ENCODE measurements at regions not wholly inside any gene's neighbourhood (a gene's known extent, or its start where the extent isn't known, plus 50 kb on each side); places are given as distances from the start of the nearest gene placed in this dataset.

GRCh38 chr4:176383273-176384077 lies 63.7 kb downstream of the SPCS3 start:
- FAIRE-seq (no peak), DNase-seq (ENCODE audit: insufficient read length, low spot score) (no peak)
- no peak for TF ChIP-seq POLR2A (IDR thresholded peaks at IDR 0.05; ENCODE audit: low read depth, low read length)

DNA sequence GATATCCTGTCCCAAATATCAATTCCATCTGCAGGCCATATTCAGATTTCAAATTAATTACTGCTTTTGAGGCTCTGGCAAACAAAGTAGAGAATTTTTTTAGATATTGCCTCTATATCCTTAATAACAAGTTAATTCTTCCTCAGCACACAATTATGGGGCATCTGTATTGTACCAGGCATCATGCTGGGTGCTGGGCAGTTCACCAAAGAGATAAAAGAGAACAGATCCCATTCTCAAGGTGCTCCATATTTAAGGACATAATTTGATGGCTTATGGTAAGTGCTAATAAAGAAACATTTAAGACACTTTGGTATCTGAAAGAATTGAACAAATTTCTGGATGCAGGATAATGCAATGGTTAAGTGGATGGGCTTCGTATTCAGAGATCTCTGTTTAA lies 65.8 kb downstream of the SPCS3 start:
- FAIRE-seq, result no peak
- TF ChIP-seq POLR2A (IDR thresholded peaks at IDR 0.05; ENCODE audit: low read depth, low read length), result no peak
- DNase-seq (ENCODE audit: insufficient read length, low spot score), result no peak

DNA sequence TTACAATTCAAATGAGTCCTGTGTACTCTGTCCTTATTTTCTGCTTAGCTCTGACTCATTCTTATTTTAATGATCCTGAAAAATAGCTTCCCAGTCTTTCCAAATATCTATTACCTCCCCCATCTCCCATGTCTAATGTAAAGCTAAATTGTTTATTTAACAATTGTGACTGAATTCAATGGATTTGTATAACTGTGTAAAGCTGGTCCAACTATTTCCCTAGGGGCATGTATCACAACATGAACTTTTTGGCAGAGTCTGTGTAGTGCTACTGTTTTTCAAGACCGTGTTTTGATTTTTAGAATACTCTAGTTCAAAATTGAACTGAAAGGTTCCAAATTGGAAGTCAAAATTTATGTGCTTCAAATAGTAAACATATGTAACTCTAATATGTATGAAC lies 67.8 kb downstream of the SPCS3 start:
- FAIRE-seq (no peak), DNase-seq (ENCODE audit: insufficient read length, low spot score) (no peak)
- TF ChIP-seq POLR2A (IDR thresholded peaks at IDR 0.05; ENCODE audit: low read depth, low read length), result no peak

- FAIRE-seq (no peak), DNase-seq (ENCODE audit: insufficient read length, low spot score) (no peak)
- TF ChIP-seq POLR2A (IDR thresholded peaks at IDR 0.05; ENCODE audit: low read depth, low read length), result no peak
Observed at GRCh38 chr4:176393306-176394013, 73.7 kb downstream of the SPCS3 start.

DNA sequence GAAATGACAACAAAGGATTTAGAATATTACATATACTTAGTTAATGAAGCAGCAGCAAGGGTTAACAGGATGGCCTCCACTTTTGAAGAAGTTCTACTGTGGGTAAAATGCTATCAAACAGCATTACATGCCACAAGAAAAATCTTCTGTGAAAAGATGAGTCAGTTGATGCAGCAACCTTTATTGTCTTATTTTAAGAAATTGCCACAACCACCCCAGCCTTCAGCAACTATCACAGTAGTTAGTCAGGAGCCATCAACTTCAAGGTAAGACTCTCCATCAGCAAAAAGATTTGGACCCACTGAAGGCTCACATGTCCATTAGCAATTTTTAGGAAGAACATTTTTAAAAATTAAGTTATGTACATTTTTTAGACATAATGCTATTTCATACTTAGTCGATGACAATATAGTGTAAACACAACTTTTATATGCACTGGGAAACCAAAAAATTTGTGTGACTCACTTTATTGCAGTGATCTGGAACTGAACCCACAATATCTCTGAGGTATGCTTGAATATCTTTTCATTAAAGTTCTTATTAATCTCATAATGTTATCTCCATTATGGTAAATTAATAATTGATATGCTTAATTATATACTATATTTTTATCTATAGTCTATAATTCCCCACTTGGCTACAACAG lies 81.2 kb downstream of the SPCS3 start:
- no peak for TF ChIP-seq POLR2A (IDR thresholded peaks at IDR 0.05; ENCODE audit: low read depth, low read length)
- FAIRE-seq (peak; percentile 75), DNase-seq (ENCODE audit: insufficient read length, low spot score) (no peak)

DNA sequence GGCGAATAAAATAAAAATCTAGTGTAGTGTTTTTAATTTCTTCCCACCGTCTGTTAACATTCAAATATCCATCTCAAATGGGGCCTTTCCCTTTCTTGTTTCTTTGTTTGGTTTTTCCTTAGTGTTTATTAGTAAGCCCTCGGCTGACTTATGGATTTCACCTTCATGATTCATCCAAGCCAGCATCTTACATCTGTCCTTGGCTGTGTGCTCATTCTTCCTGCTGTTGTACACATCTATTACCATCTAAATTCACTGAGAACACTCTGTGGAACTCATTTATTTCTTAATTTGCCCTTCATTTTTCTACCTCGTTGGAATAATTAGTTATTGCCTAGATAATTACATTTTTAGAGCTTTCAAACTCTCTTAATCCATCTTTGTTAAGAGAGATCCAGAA lies 84.9 kb downstream of the SPCS3 start:
- TF ChIP-seq POLR2A (IDR thresholded peaks at IDR 0.05; ENCODE audit: low read depth, low read length), result no peak
- DNase-seq (ENCODE audit: insufficient read length, low spot score) (no peak), FAIRE-seq (peak; percentile 57)

DNA sequence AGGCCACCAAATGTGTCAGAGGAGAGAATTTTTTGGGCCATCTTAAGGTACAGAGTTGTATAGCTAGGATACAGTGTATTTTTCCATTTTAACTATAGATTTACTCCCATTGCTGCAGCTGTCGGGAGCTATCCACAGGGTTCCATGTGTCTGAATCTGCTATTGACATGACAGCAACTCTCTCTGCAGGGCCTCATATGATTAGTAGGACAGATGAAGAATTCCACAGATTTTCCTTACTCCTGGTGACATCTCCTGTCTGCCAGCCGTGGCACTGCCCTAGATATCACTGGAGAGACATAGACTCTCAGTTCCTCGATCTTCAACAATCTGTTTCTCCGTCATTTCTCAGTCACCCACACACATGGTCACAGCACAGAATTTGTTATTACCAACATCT lies 86.5 kb downstream of the SPCS3 start:
- no peak for FAIRE-seq
- DNase-seq (ENCODE audit: insufficient read length, low spot score), result no peak
- TF ChIP-seq POLR2A (IDR thresholded peaks at IDR 0.05; ENCODE audit: low read depth, low read length), result no peak

GRCh38 chr4:176406736-176407135 lies 87.0 kb downstream of the SPCS3 start:
- no peak for FAIRE-seq
- no peak for DNase-seq (ENCODE audit: insufficient read length, low spot score)
- TF ChIP-seq POLR2A (IDR thresholded peaks at IDR 0.05; ENCODE audit: low read depth, low read length), result no peak

DNA sequence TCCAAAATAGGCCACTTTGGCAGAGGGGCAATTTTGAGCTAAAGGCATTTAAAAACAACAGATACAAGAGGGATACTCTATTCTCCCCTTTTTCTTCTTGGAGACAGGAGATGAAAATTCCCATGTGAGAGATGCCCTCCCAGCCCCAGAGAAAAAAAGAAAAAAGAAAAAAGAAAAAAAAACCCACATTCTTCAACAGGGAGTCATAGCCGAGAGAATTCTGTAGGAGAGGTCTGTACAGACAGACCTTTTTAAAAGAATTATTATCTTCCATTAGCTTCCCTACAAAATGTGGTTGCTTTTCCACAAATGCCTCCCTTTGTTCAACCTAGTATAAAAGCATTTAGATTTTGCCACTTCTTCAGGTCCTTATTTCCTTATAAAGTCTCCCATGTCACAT lies 89.9 kb downstream of the SPCS3 start:
- FAIRE-seq (no peak), DNase-seq (ENCODE audit: insufficient read length, low spot score) (no peak)
- TF ChIP-seq POLR2A (IDR thresholded peaks at IDR 0.05; ENCODE audit: low read depth, low read length), result no peak

- TF ChIP-seq POLR2A (IDR thresholded peaks at IDR 0.05; ENCODE audit: low read depth, low read length), result no peak
- FAIRE-seq (no peak), DNase-seq (ENCODE audit: insufficient read length, low spot score) (no peak)
Observed at GRCh38 chr4:176413171-176413570, 93.4 kb downstream of the SPCS3 start.

DNA sequence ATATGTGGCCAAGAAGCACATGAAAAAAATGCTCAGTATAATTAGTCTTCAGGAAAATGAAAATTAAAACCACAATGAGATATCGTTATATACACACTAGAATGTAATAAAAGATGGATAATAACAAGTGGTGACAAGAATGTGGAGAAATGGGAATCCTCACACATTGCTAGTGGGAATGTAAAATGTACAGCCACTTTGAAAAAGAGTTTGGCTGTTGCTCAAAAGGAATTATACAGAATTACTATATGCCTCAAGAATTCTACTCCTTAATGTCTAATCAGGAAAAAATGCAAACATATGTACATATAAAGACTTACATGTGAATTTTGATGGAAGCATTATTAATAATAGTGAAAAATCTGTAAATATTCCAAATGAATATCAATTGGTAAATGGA lies 102.2 kb downstream of the SPCS3 start:
- no peak for TF ChIP-seq POLR2A (IDR thresholded peaks at IDR 0.05; ENCODE audit: low read depth, low read length)
- FAIRE-seq (no peak), DNase-seq (ENCODE audit: insufficient read length, low spot score) (no peak)

- no peak for TF ChIP-seq POLR2A (IDR thresholded peaks at IDR 0.05; ENCODE audit: low read depth, low read length)
- DNase-seq (ENCODE audit: insufficient read length, low spot score) (no peak), FAIRE-seq (no peak)
Observed at GRCh38 chr4:176422511-176422910, 102.7 kb downstream of the SPCS3 start.

DNA sequence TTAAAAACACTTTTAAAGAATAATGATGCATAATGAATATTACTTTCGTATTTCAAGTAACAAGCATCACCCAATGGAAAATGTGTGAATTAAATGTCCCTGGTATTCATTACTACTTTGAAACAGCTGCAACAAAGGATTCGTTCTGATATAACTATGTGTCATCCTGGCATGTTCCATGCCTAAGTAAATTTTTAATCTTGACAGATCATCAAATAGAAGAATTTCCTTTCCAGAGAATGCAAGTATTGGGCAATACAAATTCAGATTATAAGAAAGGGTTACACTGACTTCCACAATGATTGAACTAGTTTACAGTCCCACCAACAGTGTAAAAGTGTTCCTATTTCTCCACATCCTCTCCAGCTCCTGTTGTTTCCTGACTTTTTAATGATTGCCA lies 105.3 kb downstream of the SPCS3 start:
- no peak for DNase-seq (ENCODE audit: insufficient read length, low spot score)
- no peak for TF ChIP-seq POLR2A (IDR thresholded peaks at IDR 0.05; ENCODE audit: low read depth, low read length)
- FAIRE-seq, result no peak

DNA sequence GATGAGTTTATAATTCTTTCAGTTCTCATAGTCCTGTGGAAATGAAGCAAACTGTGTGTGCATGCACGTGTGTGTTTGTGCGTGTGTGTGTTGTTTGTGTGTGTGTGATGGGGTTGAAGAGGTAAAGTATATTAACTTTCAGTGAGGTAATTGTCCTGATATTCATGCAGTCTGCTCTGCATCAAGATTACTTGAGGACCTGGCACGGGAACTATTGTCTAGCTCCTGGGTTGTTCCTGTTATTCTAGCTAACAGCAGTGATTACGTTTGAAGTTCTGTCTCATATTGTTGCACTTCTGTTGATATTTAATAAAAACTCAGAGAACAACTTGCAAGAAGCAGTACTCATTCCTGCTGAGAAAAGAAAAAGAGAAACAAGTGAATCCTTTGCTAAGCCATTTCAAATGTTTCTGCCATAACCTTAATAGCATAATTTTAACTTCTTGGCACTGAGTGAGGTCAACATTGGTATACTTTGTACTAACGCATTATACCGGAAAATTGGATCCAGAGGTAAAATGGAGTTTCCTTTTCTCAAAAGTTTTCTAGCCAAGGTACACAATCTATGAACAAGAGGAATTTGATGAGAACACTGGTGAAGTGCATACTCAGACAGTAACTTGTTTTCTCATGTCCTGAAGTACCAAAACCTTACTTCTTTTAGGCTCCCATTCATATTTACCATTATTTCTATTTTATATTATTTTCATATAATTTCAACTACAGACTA lies 113.2 kb downstream of the SPCS3 start:
- no peak for FAIRE-seq
- no peak for DNase-seq (ENCODE audit: insufficient read length, low spot score)
- no peak for TF ChIP-seq POLR2A (IDR thresholded peaks at IDR 0.05; ENCODE audit: low read depth, low read length)

Data from H54 (cell line).